ENCODE measurements at regions not wholly inside any gene's neighbourhood (a gene's known extent, or its start where the extent isn't known, plus 50 kb on each side); places are given as distances from the start of the nearest gene placed in this dataset.

DNA sequence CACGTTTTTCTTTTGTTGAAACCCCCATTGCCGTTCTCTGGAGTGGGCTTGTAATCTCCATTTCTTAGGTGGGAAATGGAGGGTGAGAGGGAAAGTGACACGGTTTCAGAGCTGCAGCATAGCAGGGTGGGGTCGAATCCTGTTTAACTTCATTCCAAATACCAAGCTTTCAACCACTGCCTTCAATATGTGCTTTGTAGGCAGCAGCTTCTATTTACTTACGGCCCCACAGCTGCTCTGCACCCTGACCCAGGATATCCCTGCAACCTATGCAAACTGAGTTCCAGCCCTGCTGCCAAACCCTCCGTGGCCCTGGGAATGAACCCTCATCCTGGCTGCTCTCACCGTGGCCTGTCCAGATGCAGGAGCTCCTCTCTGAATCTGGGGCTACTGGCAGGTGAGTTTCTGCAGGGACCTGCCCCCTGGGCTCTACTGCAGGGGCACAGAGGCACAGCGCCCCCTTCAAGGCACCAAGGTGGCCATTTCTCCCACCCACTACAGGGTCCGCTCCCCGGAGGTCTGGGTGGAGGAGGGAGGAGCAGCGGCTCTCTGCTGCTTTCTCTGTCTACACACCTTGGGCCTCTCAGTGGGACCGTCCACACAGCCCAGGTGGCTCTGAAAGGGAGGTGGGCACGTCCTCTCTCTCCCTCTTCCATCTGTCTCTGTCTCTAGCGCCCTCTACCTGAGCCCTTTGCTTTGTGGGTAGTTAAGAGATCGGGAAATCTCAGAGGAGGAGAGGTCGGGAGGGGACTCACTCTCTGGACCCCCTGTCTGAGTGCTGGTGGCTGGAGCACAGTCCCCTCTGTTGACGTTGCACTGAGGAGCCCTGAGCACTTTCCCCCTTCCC is 279.1 kb downstream of the BRD1 start:
- H3K4me1 ChIP-seq (ENCODE audit: control insufficient read depth in 2 of 2, insufficient read depth in 2 of 2, low read length in 2 of 2) = no peaks in the 10 kb centered on the region
- H3K27ac ChIP-seq (ENCODE audit: low read length in 2 of 2) = no peak overlapping the region
- no peak overlapping the region for H3K4me3 ChIP-seq (ENCODE audit: control extremely low read depth in 1 of 5, extremely low read depth in 1 of 5, insufficient read depth in 1 of 5, low read depth in 2 of 5, low read length in 4 of 5)
- ATAC-seq (ENCODE audit: low read depth) (no peak), DNase-seq (no peak)
- H3K4me1 Mint-ChIP-seq = no peaks in the 10 kb centered on the region
- peaks cover 1% of the 10 kb centered on the region for H4K20me1 ChIP-seq (ENCODE audit: control insufficient read depth, insufficient read depth, low read length, poor library complexity, severe bottlenecking)
- intact Hi-C loops (cut with micrococcal nuclease) = no loop called here
- no peak overlapping the region for H3K4me3 Mint-ChIP-seq
- WGBS (ENCODE audit: insufficient coverage) = 86% methylated on average over 9 of the region's 17 CpGs
- CTCF ChIA-PET = no interaction called here
- POLR2A ChIA-PET = no interaction called here
- H3K4me2 ChIP-seq (replicated peaks; ENCODE audit: low read depth, low read length, poor library complexity, severe bottlenecking) = no peak overlapping the region
- H3K27me3 Mint-ChIP-seq = no peaks in the 10 kb centered on the region
- no peaks in the 10 kb centered on the region for H3K36me3 ChIP-seq (replicated peaks in 1 of 2; ENCODE audit: control extremely low read depth in 1 of 2, control insufficient read depth in 1 of 2, extremely low read depth in 1 of 2, insufficient read depth in 2 of 2, low read length in 1 of 2)
- H3K9me3 ChIP-seq (ENCODE audit: control extremely low read depth in 1 of 3, control insufficient read depth in 2 of 3, insufficient read depth in 1 of 3, low read length in 2 of 3) = peaks cover 0 to 36% (median 0%) of the 10 kb centered on the region in 3 donors
- no peaks in the 10 kb centered on the region for H3K9me3 Mint-ChIP-seq (ENCODE audit: insufficient read depth)
- H3K79me2 ChIP-seq (ENCODE audit: control insufficient read depth, insufficient read depth, low read length) = peaks cover 15% of the 10 kb centered on the region
- no peak for TF ChIP-seq EZH2 (IDR thresholded peaks at IDR 0.05; ENCODE audit: borderline replicate concordance, insufficient read depth, low read depth, low read length, poor library complexity, severe bottlenecking)
- TF ChIP-seq, protein P1, sequence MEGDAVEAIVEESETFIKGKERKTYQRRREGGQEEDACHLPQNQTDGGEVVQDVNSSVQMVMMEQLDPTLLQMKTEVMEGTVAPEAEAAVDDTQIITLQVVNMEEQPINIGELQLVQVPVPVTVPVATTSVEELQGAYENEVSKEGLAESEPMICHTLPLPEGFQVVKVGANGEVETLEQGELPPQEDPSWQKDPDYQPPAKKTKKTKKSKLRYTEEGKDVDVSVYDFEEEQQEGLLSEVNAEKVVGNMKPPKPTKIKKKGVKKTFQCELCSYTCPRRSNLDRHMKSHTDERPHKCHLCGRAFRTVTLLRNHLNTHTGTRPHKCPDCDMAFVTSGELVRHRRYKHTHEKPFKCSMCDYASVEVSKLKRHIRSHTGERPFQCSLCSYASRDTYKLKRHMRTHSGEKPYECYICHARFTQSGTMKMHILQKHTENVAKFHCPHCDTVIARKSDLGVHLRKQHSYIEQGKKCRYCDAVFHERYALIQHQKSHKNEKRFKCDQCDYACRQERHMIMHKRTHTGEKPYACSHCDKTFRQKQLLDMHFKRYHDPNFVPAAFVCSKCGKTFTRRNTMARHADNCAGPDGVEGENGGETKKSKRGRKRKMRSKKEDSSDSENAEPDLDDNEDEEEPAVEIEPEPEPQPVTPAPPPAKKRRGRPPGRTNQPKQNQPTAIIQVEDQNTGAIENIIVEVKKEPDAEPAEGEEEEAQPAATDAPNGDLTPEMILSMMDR (IDR thresholded peaks at IDR 0.05) = no peak
- H3K27me3 ChIP-seq (replicated peaks in 1 of 4; ENCODE audit: control extremely low read depth in 1 of 4, control insufficient read depth in 3 of 4, insufficient read depth in 4 of 4, low read length in 3 of 4) = no peaks in the 10 kb centered on the region
- H3K9ac ChIP-seq (ENCODE audit: low read length) = no peak overlapping the region
- no peak overlapping the region for H3K27ac Mint-ChIP-seq
- H2AFZ ChIP-seq (ENCODE audit: insufficient read depth, low read depth, low read length, poor library complexity, severe bottlenecking) = no peak overlapping the region

DNA sequence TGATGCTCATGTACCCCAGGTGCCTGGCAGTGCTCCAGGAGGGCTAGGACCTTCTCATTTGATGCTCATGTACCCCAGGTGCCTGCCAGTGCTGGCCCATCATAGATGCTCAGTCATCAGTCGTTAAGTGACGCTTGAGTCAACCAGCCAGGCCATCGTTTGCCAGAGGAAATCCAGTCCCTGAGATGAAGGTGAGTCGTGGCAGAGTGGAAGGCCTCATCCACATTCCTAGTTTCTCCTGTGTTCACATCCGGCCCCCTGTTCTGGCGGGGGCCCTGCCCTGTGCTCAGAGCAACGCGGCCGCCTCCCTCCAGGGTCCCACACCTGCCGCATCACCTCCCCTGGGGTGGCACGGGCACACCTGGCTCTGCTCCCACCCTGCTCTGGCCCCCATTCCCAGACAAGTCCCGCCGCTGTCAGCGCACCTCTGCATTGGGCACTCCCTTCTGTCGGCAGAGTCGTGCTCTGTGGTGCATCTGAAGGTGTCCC is 279.9 kb downstream of the BRD1 start:
- Histone ChIP-seq H2AFZ (ENCODE audit: insufficient read depth, low read depth, low read length, poor library complexity, severe bottlenecking) (no peak overlapping the region), H3K9me3 (ENCODE audit: control extremely low read depth in 1 of 3, control insufficient read depth in 2 of 3, insufficient read depth in 1 of 3, low read length in 2 of 3) (peaks cover 0 to 30% (median 0%) of the 10 kb centered on the region in 3 donors), H4K20me1 (ENCODE audit: control insufficient read depth, insufficient read depth, low read length, poor library complexity, severe bottlenecking) (no peaks in the 10 kb centered on the region), H3K36me3 (replicated peaks in 1 of 2; ENCODE audit: control extremely low read depth in 1 of 2, control insufficient read depth in 1 of 2, extremely low read depth in 1 of 2, insufficient read depth in 2 of 2, low read length in 1 of 2) (no peaks in the 10 kb centered on the region), H3K4me2 (replicated peaks; ENCODE audit: low read depth, low read length, poor library complexity, severe bottlenecking) (no peak overlapping the region), H3K79me2 (ENCODE audit: control insufficient read depth, insufficient read depth, low read length) (peaks cover 15% of the 10 kb centered on the region), H3K27ac (ENCODE audit: low read length in 2 of 2) (no peak overlapping the region), H3K9ac (ENCODE audit: low read length) (no peak overlapping the region), H3K27me3 (replicated peaks in 1 of 4; ENCODE audit: control extremely low read depth in 1 of 4, control insufficient read depth in 3 of 4, insufficient read depth in 4 of 4, low read length in 3 of 4) (no peaks in the 10 kb centered on the region), H3K4me3 (ENCODE audit: control extremely low read depth in 1 of 5, extremely low read depth in 1 of 5, insufficient read depth in 1 of 5, low read depth in 2 of 5, low read length in 4 of 5) (no peak overlapping the region), H3K4me1 (ENCODE audit: control insufficient read depth in 2 of 2, insufficient read depth in 2 of 2, low read length in 2 of 2) (no peaks in the 10 kb centered on the region)
- Mint-ChIP-seq H3K9me3 (ENCODE audit: insufficient read depth) (no peaks in the 10 kb centered on the region), H3K4me3 (no peak overlapping the region), H3K27ac (no peak overlapping the region), H3K27me3 (no peaks in the 10 kb centered on the region), H3K4me1 (no peaks in the 10 kb centered on the region)
- WGBS (ENCODE audit: insufficient coverage) = 97% methylated on average over 16 of the region's 16 CpGs
- intact Hi-C loops (cut with micrococcal nuclease) = no loop called here
- TF ChIP-seq, protein P1 (IDR thresholded peaks at IDR 0.05) = no peak
- no peak for TF ChIP-seq EZH2 (IDR thresholded peaks at IDR 0.05; ENCODE audit: borderline replicate concordance, insufficient read depth, low read depth, low read length, poor library complexity, severe bottlenecking)
- no peak for DNase-seq
- no peak for ATAC-seq (ENCODE audit: low read depth)
- ChIA-PET POLR2A (no interaction called here), CTCF (no interaction called here)
